Activated B cell treated with CpG ODN at 0.5 μM for 24 hours (primary cell): ENCODE measurements at regions not wholly inside any gene's neighbourhood (a gene's known extent, or its start where the extent isn't known, plus 50 kb on each side); places are given as distances from the start of the nearest gene placed in this dataset.

Experiments
- ATAC-seq: fragments of 200-7000 bp; cut with Tn5 transposase; one replicate; pipeline ENCODE4 v1.10.0; 2021; ENCODE audit warnings: low read depth, mild to moderate bottlenecking, moderate library complexity
- CTCF ChIA-PET: fragments of 350-600 bp; sonication (Branson Sonifier 250); formaldehyde crosslinking; loops from one replicate; lab custom pipeline; 2021; ENCODE audit warnings: antibody characterized with exemption; lab: Charles Lee
- POLR2A ChIA-PET: fragments of 350-600 bp; sonication (Branson Sonifier 250); formaldehyde crosslinking; loops from one replicate; lab custom pipeline; 2021; ENCODE audit warnings: antibody characterized with exemption; lab: Charles Lee
- DNase-seq: peaks from one replicate; pipeline ENCODE4 v3.0.0; 2022
- H3K27ac Mint-ChIP-seq: one replicate; pipeline ENCODE4 v1.8.0; 2020; ENCODE audit warnings: mixed read lengths
- H3K27me3 Mint-ChIP-seq: one replicate; pipeline ENCODE4 v1.8.0; 2021; ENCODE audit warnings: mixed read lengths
- H3K36me3 Mint-ChIP-seq: one replicate; pipeline ENCODE4 v1.8.0; 2021; ENCODE audit warnings: low read depth, mixed read lengths
- H3K4me1 Mint-ChIP-seq: one replicate; pipeline ENCODE4 v1.8.0; 2021; ENCODE audit warnings: mixed read lengths
- H3K4me3 Mint-ChIP-seq: one replicate; pipeline ENCODE4 v1.8.0; 2020; ENCODE audit warnings: mild to moderate bottlenecking, mixed read lengths
- H3K9me3 Mint-ChIP-seq: one replicate; pipeline ENCODE4 v1.8.0; 2020; ENCODE audit warnings: mixed read lengths
- intact Hi-C: fragments of 100-400 bp; cut with micrococcal nuclease; formaldehyde crosslinking; loops from one replicate; pipeline ENCODE4 v1.15.1; 2024
- TF ChIP-seq, protein P1 (sequence below): fragments of 200-600 bp; IDR thresholded peaks from one replicate; pipeline ENCODE4 v1.8.0; 2022; ENCODE audit warnings: antibody characterized with exemption, mild to moderate bottlenecking

DNA sequence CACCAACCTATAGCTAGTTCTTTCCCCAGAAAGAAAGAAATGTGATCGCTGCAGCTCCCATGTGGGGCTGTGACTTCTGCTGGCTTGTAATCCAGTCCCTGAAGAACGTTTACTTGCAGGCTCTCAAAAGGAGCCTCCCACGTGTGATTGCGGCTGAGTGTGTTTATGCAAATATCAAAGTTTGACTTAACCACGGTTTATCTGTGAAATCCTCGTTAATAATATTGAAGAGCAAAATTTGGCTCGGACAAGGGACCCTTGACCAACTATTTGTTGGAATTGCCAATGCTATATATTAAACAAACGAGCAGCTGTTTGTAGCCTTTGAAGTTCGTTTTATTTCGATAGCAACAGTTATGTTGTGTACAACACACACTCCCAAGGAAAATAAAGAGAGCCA, 470.1 kb upstream of the NRP1 start:
- Mint-ChIP-seq H3K27ac (no peak overlapping the region), H3K36me3 (no peaks in the 10 kb centered on the region), H3K4me1 (no peaks in the 10 kb centered on the region), H3K9me3 (peaks cover 3% of the 10 kb centered on the region), H3K27me3 (no peaks in the 10 kb centered on the region), H3K4me3 (no peak overlapping the region)
- intact Hi-C loops: no loop called here
- ATAC-seq (no peak), DNase-seq (no peak)
- TF ChIP-seq, protein P1, sequence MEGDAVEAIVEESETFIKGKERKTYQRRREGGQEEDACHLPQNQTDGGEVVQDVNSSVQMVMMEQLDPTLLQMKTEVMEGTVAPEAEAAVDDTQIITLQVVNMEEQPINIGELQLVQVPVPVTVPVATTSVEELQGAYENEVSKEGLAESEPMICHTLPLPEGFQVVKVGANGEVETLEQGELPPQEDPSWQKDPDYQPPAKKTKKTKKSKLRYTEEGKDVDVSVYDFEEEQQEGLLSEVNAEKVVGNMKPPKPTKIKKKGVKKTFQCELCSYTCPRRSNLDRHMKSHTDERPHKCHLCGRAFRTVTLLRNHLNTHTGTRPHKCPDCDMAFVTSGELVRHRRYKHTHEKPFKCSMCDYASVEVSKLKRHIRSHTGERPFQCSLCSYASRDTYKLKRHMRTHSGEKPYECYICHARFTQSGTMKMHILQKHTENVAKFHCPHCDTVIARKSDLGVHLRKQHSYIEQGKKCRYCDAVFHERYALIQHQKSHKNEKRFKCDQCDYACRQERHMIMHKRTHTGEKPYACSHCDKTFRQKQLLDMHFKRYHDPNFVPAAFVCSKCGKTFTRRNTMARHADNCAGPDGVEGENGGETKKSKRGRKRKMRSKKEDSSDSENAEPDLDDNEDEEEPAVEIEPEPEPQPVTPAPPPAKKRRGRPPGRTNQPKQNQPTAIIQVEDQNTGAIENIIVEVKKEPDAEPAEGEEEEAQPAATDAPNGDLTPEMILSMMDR: no peak
- ChIA-PET POLR2A (no interaction called here), CTCF (no interaction called here)

DNA sequence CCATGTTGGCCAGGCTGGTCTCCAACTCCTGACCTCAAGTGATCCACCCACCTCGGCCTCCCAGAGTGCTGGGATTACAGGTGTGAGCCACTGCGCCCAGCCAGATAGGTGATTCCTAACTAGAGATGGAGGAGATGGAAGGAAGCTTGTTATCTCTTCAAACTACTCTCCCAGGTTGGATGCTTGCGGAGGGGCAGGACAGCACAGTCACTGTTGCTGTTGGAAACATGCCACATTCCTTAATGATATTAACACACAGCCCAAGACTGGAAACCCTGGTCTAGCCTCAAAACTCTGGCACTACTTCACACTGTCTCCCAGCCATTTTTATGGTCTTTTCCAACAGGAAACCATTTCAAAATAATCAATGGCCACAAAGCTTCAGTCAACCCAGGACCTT, 468.8 kb upstream of the NRP1 start:
- CTCF ChIA-PET: no interaction called here

GRCh38 chr10:33802566-33802965, 468.1 kb upstream of the NRP1 start:
- ChIA-PET POLR2A (no interaction called here), CTCF (no interaction called here)
- Mint-ChIP-seq H3K4me1 (no peaks in the 10 kb centered on the region), H3K4me3 (no peak overlapping the region), H3K27ac (no peak overlapping the region), H3K9me3 (peaks cover 3% of the 10 kb centered on the region), H3K27me3 (no peaks in the 10 kb centered on the region), H3K36me3 (no peaks in the 10 kb centered on the region)
- no peak for ATAC-seq
- intact Hi-C loops: no loop called here
- DNase-seq: no peak
- TF ChIP-seq, protein P1: no peak

More for the DNA sequence above, 468.8 kb upstream of the NRP1 start:
- POLR2A ChIA-PET: no interaction called here
- ATAC-seq (no peak), DNase-seq (no peak)
- intact Hi-C loops: no loop called here
- no peak overlapping the region for H3K27ac Mint-ChIP-seq
- peaks cover 3% of the 10 kb centered on the region for H3K9me3 Mint-ChIP-seq
- H3K4me1 Mint-ChIP-seq: no peaks in the 10 kb centered on the region
- no peaks in the 10 kb centered on the region for H3K36me3 Mint-ChIP-seq
- no peaks in the 10 kb centered on the region for H3K27me3 Mint-ChIP-seq
- no peak overlapping the region for H3K4me3 Mint-ChIP-seq
- TF ChIP-seq, protein P1: no peak

DNA sequence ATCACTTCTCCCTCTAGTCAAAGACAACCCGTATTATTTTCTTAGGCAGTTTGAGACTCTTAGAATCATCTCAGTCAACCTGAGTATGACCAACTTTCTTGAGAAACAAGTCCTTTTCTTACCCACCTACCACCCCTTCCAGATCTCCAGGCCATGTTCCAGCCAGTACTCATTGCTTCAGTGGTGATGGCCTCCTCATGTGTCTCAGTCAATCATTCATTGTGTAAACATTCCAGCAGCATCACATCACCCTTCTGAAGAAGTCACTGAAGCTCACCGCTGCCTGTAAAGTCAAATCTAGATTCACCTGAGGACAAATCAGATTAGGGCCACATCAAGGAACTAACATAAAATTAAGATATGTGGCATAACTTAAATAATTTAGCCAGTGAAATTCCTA, 467.2 kb upstream of the NRP1 start:
- DNase-seq: no peak
- H3K36me3 Mint-ChIP-seq: no peaks in the 10 kb centered on the region
- TF ChIP-seq, protein P1: no peak
- H3K27ac Mint-ChIP-seq: no peak overlapping the region
- POLR2A ChIA-PET: no interaction called here
- intact Hi-C loops: no loop called here
- H3K4me1 Mint-ChIP-seq: no peaks in the 10 kb centered on the region
- H3K4me3 Mint-ChIP-seq: no peak overlapping the region
- peaks cover 3% of the 10 kb centered on the region for H3K9me3 Mint-ChIP-seq
- no peak for ATAC-seq
- H3K27me3 Mint-ChIP-seq: no peaks in the 10 kb centered on the region
- CTCF ChIA-PET: no interaction called here

DNA sequence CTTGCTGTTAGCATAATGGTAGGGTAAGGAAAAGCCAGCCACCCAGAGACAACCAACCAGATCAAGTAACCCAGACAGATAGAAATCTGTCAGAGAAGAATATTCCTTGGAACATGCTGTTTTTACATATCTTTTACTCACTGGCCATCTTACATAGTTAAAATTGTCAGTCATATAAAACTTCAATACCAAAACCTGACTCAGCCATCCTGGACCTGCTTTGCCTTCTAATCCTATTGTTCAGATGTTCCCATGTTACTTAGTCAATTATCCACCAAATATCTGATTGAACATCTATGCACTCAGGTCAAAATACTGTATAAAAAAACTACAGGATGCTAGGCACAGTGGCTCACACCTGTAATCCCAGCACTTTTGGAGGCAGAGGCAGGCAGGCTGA, 466.5 kb upstream of the NRP1 start:
- intact Hi-C loops: no loop called here
- ChIA-PET CTCF (no interaction called here), POLR2A (no interaction called here)
- no peak for ATAC-seq
- TF ChIP-seq, protein P1: no peak
- H3K27ac Mint-ChIP-seq: no peak overlapping the region
- H3K36me3 Mint-ChIP-seq: no peaks in the 10 kb centered on the region
- no peak overlapping the region for H3K4me3 Mint-ChIP-seq
- no peaks in the 10 kb centered on the region for H3K4me1 Mint-ChIP-seq
- H3K27me3 Mint-ChIP-seq: no peaks in the 10 kb centered on the region
- DNase-seq: no peak
- H3K9me3 Mint-ChIP-seq: peaks cover 3% of the 10 kb centered on the region
